Endothelial cell of umbilical vein (primary cell): ENCODE measurements at regions not wholly inside any gene's neighbourhood (a gene's known extent, or its start where the extent isn't known, plus 50 kb on each side); places are given as distances from the start of the nearest gene placed in this dataset.

Source experiments
- CTCF ChIP-seq, 2 donors: IDR thresholded peaks; 1 replicate in 1 of 2; 2 replicates in 1 of 2; pipeline ENCODE4 v1.5.1; 2011; ENCODE audit warnings: low read length in 2 of 2, mild to moderate bottlenecking in 2 of 2, moderate library complexity in 2 of 2, control low read depth in 1 of 2, inconsistent platforms in 1 of 2, low read depth in 1 of 2; ENCODE audit not compliant: insufficient read depth in 1 of 2; ENCODE audit errors: extremely low read depth in 1 of 2
- EZH2 ChIP-seq: IDR thresholded peaks from 2 replicates; pipeline ENCODE4 v1.6.1; 2012; ENCODE audit warnings: borderline replicate concordance, low read depth, mild to moderate bottlenecking, moderate library complexity, low read length, inconsistent platforms; ENCODE audit not compliant: severe bottlenecking
- MYC ChIP-seq: IDR thresholded peaks from one replicate; pipeline ENCODE4 v1.6.1; 2011; ENCODE audit warnings: mild to moderate bottlenecking, low read depth, low read length
- POLR2A ChIP-seq: IDR thresholded peaks from 2 replicates; pipeline ENCODE4 v1.6.1; 2012; ENCODE audit warnings: low read depth, mild to moderate bottlenecking, control low read depth, low read length

GRCh38 chrX:25928316-25928715 is 209.8 kb upstream of the MAGEB18 start:
- TF ChIP-seq CTCF (IDR thresholded peaks at IDR 0.05; ENCODE audit: extremely low read depth in 1 of 2, insufficient read depth in 1 of 2, low read depth in 1 of 2, low read length in 2 of 2): no peak
- no peak for TF ChIP-seq MYC
- TF ChIP-seq POLR2A: no peak
- no peak for TF ChIP-seq EZH2
